HepG2 (cell line): ENCODE measurements at regions not wholly inside any gene's neighbourhood (a gene's known extent, or its start where the extent isn't known, plus 50 kb on each side); places are given as distances from the start of the nearest gene placed in this dataset.

Experiments
- ATAC-seq: fragments of 200-7000 bp; cut with Tn5 transposase; 3 replicates; pipeline ENCODE4 v1.9.1; 2020; ENCODE audit warnings: mild to moderate bottlenecking, moderate library complexity
- BruUV-seq: library from RNA; stranded (reverse); fragments of 400-500 nt; replicated peaks from 2 replicates; lab custom pipeline; 2021; lab: Mats Ljungman, UMichigan
- CTCF ChIA-PET: fragments of 300-600 bp; formaldehyde crosslinking; extraction: SDS; loops from one replicate; lab custom pipeline; 2021; ENCODE audit warnings: low total read pairs, inconsistent platforms, low intra/inter-chr PET ratio; lab: Yijun Ruan, JAX
- POLR2A ChIA-PET: fragments of 350-600 bp; sonication (Branson Sonifier 250); formaldehyde crosslinking; loops from one replicate; lab custom pipeline; 2020; ENCODE audit warnings: antibody characterized with exemption, inconsistent platforms; lab: Yijun Ruan, JAX
- DNase-seq: peaks from one replicate; pipeline ENCODE4 v3.0.0-alpha.2; 2015; ENCODE audit warnings: low spot score
- FAIRE-seq: peaks from 3 replicates; lab custom pipeline; 2011; peaks lifted over from hg19 to GRCh38; lab: Jason Lieb, UNC
- H2AFZ ChIP-seq: one replicate; pipeline ENCODE4 v1.6.1; 2011; ENCODE audit warnings: low read length, inconsistent platforms
- H3K27ac ChIP-seq: fragments of 300-600 bp; 3 replicates; pipeline ENCODE4 v1.8.0; 2011; ENCODE audit warnings: mixed run types, mild to moderate bottlenecking, mixed read lengths, low read length, inconsistent platforms; ENCODE audit not compliant: insufficient read depth; ENCODE audit errors: extremely low read length
- H3K27me3 ChIP-seq, 2 experiments: fragments of 200-600 bp in 1 of 2; 2 replicates in 1 of 2; 3 replicates in 1 of 2; pipeline versions ENCODE4 v1.6.0 to v1.8.0; 2011; ENCODE audit warnings: low read length in 2 of 2, mild to moderate bottlenecking in 2 of 2, moderate library complexity in 2 of 2, inconsistent platforms in 1 of 2; ENCODE audit not compliant: insufficient read depth in 2 of 2, control insufficient read depth in 1 of 2
- H3K36me3 ChIP-seq, 2 experiments: fragments of 200-600 bp in 1 of 2; replicated peaks in 1 of 2; 2 replicates in 1 of 2; 3 replicates in 1 of 2; pipeline versions ENCODE4 v1.5.1 to v1.8.0; 2011; ENCODE audit warnings: low read length in 2 of 2, inconsistent platforms in 1 of 2; ENCODE audit not compliant: insufficient read depth in 2 of 2, control insufficient read depth in 1 of 2
- H3K4me1 ChIP-seq: 2 replicates; pipeline ENCODE4 v1.5.1; 2012; ENCODE audit warnings: low read length, inconsistent platforms; ENCODE audit not compliant: insufficient read depth
- H3K4me2 ChIP-seq: 2 replicates; pipeline ENCODE4 v1.6.0; 2011; ENCODE audit warnings: low read depth, low read length, inconsistent platforms
- H3K4me3 ChIP-seq, 3 experiments: fragments of 200-600 bp in 1 of 3; sonication (generic), shearing (Covaris generic) in 1 of 3; replicated peaks in 1 of 3; 2 replicates each; pipeline ENCODE4 v1.5.1; 2011 to 2016; ENCODE audit warnings: low read length in 3 of 3, inconsistent platforms in 2 of 3, low read depth in 2 of 3, mild to moderate bottlenecking in 2 of 3, control low read depth in 1 of 3, mixed read lengths in 1 of 3; ENCODE audit not compliant: insufficient read depth in 1 of 3
- H3K79me2 ChIP-seq: one replicate; pipeline ENCODE4 v1.6.1; 2011; ENCODE audit warnings: low read length, inconsistent platforms; ENCODE audit not compliant: insufficient read depth
- H3K9ac ChIP-seq: 2 replicates; pipeline ENCODE4 v1.6.0; 2011; ENCODE audit warnings: mild to moderate bottlenecking, low read depth, low read length, inconsistent platforms; ENCODE audit not compliant: insufficient read depth
- H3K9me3 ChIP-seq: 2 replicates; pipeline ENCODE4 v1.5.1; 2012; ENCODE audit warnings: mild to moderate bottlenecking, low read length
- H4K20me1 ChIP-seq: 2 replicates; pipeline ENCODE4 v1.6.0; 2011; ENCODE audit warnings: inconsistent platforms, mild to moderate bottlenecking, low read length, moderate library complexity; ENCODE audit not compliant: insufficient read depth
- HOXA5 ChIP-seq: sonication (generic); formaldehyde crosslinking; IDR thresholded peaks from 2 replicates; pipeline ENCODE4 v1.4.0; 2020; ENCODE audit warnings: missing genetic modification reagents
- KDM5A ChIP-seq: fragments of 200-600 bp; sonication (generic); IDR thresholded peaks from 2 replicates; pipeline ENCODE4 v1.7.0; 2018; ENCODE audit warnings: antibody characterized with exemption, mild to moderate bottlenecking, low read length, borderline replicate concordance
- MTA1 ChIP-seq: sonication (generic); formaldehyde crosslinking; IDR thresholded peaks from 2 replicates; pipeline ENCODE4 v1.4.0; 2020; ENCODE audit warnings: missing genetic modification reagents, mild to moderate bottlenecking, borderline replicate concordance
- RBM39 ChIP-seq: fragments of 200-400 bp; formaldehyde crosslinking; IDR thresholded peaks from one replicate; pipeline ENCODE4 v1.6.1; 2018; ENCODE audit warnings: antibody characterized with exemption, mild to moderate bottlenecking, low read depth, low read length; ENCODE audit not compliant: poor library complexity, severe bottlenecking
- ZFP37 ChIP-seq: sonication (generic); formaldehyde crosslinking; IDR thresholded peaks from 2 replicates; pipeline ENCODE4 v1.4.0; 2020; ENCODE audit warnings: missing genetic modification reagents, borderline replicate concordance
- ZNF274 ChIP-seq: sonication (generic); formaldehyde crosslinking; IDR thresholded peaks from 2 replicates; pipeline ENCODE4 v1.5.1; 2020; ENCODE audit warnings: mild to moderate bottlenecking, missing genetic modification reagents
- ZNF343 ChIP-seq: sonication (generic); formaldehyde crosslinking; IDR thresholded peaks from 2 replicates; pipeline ENCODE4 v1.4.0; 2020; ENCODE audit warnings: mild to moderate bottlenecking, missing genetic modification reagents
- ZNF350 ChIP-seq: sonication (generic); formaldehyde crosslinking; IDR thresholded peaks from 2 replicates; pipeline ENCODE4 v1.4.0; 2020; ENCODE audit warnings: mild to moderate bottlenecking, low read depth, missing genetic modification reagents, borderline replicate concordance
- ZNF512 ChIP-seq: sonication (generic); formaldehyde crosslinking; IDR thresholded peaks from 2 replicates; pipeline ENCODE4 v1.4.0; 2020; ENCODE audit warnings: mild to moderate bottlenecking, missing genetic modification reagents
- ZNF674 ChIP-seq: sonication (generic); formaldehyde crosslinking; IDR thresholded peaks from 2 replicates; pipeline ENCODE4 v1.5.0; 2020; ENCODE audit warnings: low read depth, mild to moderate bottlenecking, missing genetic modification reagents
- WGBS: methylation state at CpG from one replicate; pipeline ENCODE4 v1.1.6; 2017; ENCODE audit warnings: low lambda C conversion rate; 5-methylcytosine and 5-hydroxymethylcytosine counted together
- in situ Hi-C: cut with HindIII; loops from 2 replicates; pipeline ENCODE4 v1.10.0; 2017; ENCODE audit warnings: low pct_unique_long_range_greater_than_20kb; ENCODE audit not compliant: extremely low pct_ligation_motif_present
- intact Hi-C: fragments of 100-400 bp; cut with micrococcal nuclease; formaldehyde crosslinking; loops from one replicate; pipeline ENCODE4 v1.10.0; 2022; ENCODE audit not compliant: unreplicated experiment
- TF ChIP-seq, protein P1 (sequence below): sonication (generic); formaldehyde crosslinking; IDR thresholded peaks from 2 replicates; pipeline ENCODE4 v1.8.0; 2022; ENCODE audit warnings: mild to moderate bottlenecking, missing genetic modification reagents, moderate library complexity
- TF ChIP-seq, protein P2 (sequence below): sonication (generic); formaldehyde crosslinking; IDR thresholded peaks from 2 replicates; pipeline ENCODE4 v1.8.0; 2022; ENCODE audit warnings: mild to moderate bottlenecking, missing genetic modification reagents, borderline replicate concordance

DNA sequence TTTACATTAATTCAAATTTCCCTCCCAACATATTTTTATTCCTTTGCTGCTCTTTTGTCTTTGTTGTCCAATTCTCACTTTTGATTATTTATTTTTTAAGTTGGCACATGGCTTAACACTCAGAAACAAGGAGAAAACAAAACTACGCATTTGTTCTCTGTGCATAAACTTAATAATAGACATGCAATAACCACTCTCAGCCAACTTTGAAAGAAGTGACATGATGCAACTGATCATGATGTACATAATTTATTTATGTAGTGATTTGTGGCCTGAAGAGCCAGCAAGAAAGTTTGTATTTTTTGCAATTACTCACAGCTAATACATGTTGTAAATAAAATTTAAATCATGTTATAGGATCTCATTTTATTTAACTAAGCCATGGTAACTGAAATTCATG is 942.8 kb upstream of the PIK3C3 start:
- H3K27me3 ChIP-seq = no peaks in the 10 kb centered on the region
- TF ChIP-seq ZNF674 (CRISPR knock-in tag) (no peak), ZNF350 (CRISPR knock-in tag) (no peak), KDM5A (no peak), HOXA5 (CRISPR knock-in tag) (no peak), MTA1 (CRISPR knock-in tag) (no peak), ZFP37 (CRISPR knock-in tag) (no peak), ZNF512 (CRISPR knock-in tag) (no peak), RBM39 (no peak), ZNF343 (CRISPR knock-in tag) (no peak), ZNF274 (CRISPR knock-in tag) (no peak)
- TF ChIP-seq, protein P1, sequence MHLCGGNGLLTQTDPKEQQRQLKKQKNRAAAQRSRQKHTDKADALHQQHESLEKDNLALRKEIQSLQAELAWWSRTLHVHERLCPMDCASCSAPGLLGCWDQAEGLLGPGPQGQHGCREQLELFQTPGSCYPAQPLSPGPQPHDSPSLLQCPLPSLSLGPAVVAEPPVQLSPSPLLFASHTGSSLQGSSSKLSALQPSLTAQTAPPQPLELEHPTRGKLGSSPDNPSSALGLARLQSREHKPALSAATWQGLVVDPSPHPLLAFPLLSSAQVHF (CRISPR knock-in tag) = no peak
- TF ChIP-seq, protein P2, sequence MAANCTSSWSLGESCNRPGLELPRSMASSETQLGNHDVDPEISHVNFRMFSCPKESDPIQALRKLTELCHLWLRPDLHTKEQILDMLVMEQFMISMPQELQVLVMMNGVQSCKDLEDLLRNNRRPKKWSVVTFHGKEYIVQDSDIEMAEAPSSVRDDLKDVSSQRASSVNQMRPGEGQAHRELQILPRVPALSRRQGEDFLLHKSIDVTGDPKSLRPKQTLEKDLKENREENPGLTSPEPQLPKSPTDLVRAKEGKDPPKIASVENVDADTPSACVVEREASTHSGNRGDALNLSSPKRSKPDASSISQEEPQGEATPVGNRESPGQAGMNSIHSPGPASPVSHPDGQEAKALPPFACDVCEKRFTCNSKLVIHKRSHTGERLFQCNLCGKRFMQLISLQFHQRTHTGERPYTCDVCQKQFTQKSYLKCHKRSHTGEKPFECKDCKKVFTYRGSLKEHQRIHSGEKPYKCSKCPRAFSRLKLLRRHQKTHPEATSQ (CRISPR knock-in tag) = no peak
- POLR2A ChIA-PET = no interaction called here
- no peak overlapping the region for H3K9ac ChIP-seq
- no peaks in the 10 kb centered on the region for H3K36me3 ChIP-seq
- H2AFZ ChIP-seq = no peak overlapping the region
- no peaks in the 10 kb centered on the region for H3K9me3 ChIP-seq
- in situ Hi-C loops = no loop called here
- H4K20me1 ChIP-seq = no peaks in the 10 kb centered on the region
- H3K4me3 ChIP-seq = no peak overlapping the region
- 49% methylated on average over 1 of the region's 1 CpG for WGBS
- H3K27ac ChIP-seq = no peak overlapping the region
- CTCF ChIA-PET = no interaction called here
- ATAC-seq (no peak), FAIRE-seq (no peak), DNase-seq (no peak)
- no peaks in the 10 kb centered on the region for H3K4me1 ChIP-seq
- no peaks in the 10 kb centered on the region for H3K79me2 ChIP-seq
- intact Hi-C loops = no loop called here
- no TSS peak for BruUV-seq
- H3K4me2 ChIP-seq = no peak overlapping the region
